NCI-H82 treated with DMSO at 0.1 percent for 48 hours (cell line): ENCODE measurements at regions not wholly inside any gene's neighbourhood (a gene's known extent, or its start where the extent isn't known, plus 50 kb on each side); places are given as distances from the start of the nearest gene placed in this dataset.
A peak's percentile ranks its signal among the peaks of the same experiment; 100 is the strongest.

Source experiments
- DNase-seq: peaks from one replicate; lab custom pipeline; 2025; ENCODE audit not compliant: unreplicated experiment; lab: John Stamatoyannopoulos, UW

DNA sequence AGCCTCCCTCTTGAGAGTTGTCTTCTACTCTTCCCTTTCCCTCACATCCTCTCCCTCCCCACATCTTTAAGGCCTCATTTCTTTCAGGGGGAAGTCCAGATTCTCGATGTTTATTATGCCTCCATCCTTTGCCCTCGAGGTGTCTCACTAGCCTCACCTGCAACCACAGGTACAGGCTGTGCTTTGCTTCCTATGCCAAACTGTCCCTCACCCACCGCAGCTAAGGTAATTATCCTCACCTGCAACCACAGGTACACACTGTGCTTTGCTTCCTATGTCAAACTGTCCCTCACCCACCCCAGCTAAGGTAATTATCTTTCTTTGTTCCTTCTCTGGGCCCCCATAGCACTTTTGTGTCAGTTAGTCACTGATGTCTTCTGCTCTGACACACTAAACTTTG, 328.1 kb upstream of the SNX7 start:
- no peak for DNase-seq

DNA sequence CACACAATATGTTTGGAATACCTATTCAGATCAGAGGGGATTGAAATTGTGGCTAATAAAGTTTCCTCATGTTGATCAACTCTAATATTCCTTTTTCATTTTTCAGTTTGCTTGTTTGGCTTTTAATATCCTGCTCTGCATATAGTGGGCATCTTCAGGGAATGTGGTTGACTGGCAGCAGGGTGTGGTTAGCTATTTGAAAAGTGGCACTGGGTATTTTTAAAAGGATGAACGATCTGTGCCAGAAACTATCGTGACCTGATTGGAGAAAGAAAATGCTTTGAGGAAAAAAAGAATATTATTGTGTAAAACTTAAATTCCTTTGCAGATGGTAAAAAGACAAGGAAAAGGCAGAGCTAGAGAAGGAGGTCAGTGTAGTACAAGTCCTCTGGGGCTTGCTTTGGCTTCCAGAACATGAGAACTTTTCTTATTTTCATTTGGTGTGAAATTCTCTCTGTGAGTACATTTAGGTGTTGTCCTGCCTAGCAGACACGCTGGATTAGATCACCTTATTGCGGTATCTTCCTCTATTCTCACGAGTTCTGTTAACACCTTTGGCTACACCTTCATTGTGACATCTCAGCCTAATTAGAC, 329.7 kb upstream of the SNX7 start:
- no peak for DNase-seq

DNA sequence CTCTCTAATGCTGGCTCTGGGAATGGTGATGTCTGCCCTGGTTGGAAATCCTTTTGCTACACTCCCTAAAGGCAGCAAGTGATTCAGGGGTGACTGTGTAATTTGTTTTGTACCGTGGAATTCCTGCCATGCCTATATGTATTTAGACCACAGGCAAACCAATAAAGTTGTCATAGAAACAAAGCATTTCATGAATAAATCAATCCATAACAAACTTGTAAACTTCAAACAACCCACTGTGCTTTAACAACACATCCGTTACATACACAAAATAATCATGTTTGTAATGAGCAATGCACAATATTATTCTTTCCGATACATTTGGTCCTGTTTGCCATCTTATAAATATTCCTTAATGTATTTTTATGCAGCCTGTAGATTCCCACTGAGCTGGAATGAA, 330.3 kb upstream of the SNX7 start:
- no peak for DNase-seq

DNA sequence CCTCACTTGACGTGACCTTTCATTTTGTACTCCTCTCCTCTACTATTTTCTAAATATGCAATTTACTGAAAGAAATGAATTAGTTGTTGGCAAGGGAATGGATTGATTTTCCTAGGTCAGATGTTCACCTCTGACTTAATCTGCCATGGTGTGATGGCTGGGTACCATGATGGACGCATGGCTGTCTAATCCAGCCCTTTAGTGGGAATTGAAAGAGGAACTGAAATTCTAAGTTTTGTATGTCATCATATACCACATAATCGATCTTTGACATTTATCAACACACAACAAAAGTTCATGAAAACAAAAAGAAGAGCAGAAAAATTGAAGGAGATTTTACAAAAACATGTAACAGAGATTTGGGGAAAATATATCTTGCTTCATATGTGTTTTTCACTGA, 331.3 kb upstream of the SNX7 start:
- no peak for DNase-seq

DNA sequence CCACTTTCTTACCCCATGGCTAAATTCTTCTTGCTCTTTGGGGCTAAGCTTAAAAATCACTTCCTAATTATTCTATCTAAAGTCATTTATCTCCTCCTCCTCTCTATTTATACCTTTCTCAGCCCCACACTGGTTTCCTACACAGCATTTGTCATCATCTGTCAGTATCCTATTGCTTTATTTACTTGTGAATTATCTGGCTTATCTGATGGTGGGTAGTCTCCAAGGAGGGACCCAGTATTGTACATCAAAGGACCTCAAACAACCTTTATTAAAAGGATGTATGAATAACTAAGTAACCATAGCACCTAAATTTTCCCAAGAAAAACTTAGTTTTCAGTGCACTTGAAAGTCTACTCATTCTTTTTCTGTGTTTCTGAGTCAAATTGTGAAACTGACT, 332.7 kb upstream of the SNX7 start:
- DNase-seq: no peak

DNA sequence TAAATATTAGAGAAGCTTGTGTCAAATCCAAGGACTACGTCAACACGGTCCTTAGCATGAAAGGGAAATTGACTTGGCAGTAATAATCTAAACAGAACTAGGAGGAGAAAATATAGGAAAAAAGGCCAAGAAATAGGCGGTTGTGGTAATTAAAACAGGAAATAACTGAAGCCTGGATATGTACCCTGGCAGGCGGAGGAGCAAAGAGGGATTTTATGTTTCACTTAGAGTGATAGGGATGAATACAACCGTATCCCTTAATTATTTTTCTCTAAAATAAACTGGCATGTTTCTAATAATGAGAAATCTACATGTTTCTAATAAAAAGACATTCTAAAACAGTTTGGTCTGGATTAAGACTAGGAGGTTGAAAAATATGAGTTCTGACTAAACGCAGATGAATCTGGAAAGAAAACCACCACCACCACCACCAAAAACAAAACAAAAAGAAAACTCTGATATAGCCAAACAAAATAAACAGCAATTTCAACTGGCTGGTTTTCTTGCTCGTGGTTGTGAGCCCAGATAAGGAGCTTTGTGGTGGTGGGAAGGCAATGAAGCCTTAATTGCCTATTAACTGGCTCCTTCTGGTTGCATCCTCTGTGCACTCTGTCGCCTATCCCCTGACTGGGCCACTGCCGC, 334.2 kb upstream of the SNX7 start:
- DNase-seq: peak; percentile 89

DNA sequence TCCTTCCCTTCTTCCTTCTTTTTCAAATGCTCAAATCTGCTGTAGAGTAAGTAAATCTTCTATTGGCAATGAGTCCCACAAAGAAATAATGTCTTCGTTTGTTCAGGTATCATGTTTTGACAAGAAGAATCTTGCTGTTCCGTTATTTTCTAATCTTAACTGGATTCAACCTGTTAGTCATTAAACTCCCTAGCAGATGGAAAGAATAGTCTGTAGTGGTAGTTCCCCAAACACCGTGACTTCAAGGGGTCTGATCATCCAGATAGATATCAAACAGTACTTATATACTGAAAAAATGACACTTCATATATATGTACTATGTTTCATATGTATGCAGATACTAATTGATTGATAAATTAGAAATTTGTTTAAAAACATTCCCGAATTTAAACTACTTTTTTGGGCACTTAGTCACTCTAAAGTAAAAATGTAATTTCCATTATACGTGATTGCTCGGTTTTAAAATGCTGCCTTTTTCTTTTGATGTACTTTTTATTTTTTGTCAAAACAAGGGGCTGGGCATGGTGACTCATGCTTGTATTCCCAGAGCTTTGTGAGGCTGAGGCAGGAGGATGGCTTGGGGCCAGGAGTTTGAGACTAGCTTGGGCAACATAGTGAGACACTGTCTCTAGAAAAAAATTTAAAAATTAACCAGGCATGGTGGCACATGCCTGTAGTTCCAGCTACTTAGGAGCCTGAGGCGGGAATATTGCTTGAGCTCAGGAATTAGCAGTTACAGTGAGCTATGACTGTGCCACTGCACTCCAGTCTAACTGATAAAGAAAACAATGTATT, 335.7 kb upstream of the SNX7 start:
- no peak for DNase-seq

DNA sequence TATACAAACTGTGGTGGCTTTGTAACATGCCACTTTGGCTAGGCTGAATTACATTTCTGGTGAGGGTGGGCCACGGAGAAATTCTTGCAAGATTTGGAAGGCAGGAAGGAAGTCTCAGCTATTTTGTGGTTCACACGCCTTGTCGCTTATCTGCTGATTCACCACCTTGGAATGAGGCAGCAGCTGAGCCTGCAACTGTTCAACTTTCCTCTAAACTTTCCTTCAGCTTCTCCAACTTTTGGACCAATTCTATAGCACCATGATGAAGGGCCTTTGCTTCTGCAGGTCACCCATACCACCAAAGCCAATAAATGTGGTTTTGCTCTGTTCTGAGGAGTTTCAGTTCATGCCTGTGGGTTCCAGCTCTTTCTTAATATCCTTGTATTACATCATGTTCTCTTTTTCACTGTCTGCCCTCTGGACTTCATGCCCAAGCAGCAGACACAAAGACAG, 337.6 kb upstream of the SNX7 start:
- DNase-seq: no peak

DNA sequence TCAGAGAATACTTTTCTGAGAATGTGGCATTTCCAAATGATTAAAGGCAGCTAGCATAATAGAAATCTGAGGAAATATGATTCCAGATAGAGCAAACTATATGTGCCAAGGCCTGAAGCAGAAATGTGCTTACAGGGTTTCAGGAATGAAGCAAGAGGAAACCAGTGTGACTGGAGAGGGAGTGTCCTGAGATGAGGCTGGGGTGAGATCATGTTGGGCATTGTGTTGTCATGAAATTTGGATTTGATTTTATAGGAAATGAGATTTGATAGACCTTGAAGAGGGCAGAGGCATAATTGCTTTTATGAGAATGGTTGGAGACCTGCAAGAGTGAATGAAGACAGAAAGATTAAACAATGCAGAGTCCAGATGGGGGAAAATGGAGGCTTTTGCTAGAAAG, 338.1 kb upstream of the SNX7 start:
- no peak for DNase-seq

DNA sequence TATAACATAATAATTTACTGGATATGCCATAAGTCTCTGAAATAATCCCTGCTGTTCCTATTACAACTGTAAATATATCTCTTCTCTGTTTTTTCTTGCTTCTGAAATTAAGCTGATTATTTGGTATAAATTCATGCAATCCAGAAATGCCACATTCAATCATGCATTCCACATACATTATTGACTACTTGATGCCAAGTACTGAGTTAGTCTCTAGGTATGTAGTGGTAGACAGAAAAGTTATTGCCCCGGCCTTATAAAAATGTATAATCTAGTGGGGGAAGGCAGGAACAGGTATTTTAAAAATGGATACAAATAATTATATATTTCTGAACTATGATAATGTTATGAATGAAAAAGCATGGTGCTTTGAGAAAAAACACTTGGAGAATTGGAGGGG, 338.6 kb upstream of the SNX7 start:
- no peak for DNase-seq

DNA sequence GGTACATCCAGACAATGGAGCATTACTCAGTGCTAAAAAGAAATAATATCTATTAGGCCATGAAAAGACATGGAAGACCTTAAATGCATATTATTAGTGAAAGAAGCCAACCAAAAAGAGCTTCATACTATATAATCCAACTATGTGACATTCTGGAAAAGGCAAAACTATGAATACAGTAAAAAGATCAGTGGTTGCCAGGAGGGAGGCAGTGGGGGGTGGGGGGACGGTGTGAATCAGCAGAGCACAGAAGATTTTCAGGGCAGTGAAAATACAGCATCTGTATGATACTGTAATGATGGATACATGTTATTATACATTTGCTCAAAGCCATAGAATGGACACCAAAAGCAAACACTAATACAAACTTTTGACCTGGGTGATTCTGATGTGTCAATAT, 339.4 kb upstream of the SNX7 start:
- no peak for DNase-seq

DNA sequence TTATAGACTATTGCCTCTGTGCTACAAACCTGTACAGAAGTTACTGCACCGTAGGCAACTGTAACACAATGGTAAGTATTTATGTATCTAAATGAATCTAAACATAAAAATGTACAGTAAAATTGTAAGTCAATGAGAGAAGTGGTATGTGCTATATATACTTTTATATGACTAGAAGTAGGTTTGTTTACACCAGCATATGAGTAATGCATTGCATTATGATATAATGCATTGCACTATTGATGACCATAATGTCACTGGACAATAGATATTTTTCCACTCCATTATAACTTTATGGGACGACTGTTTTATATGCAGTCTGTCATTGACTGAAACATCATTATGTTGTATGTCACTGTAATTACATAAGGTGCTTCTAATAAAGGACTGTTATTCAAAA, 340.3 kb upstream of the SNX7 start:
- DNase-seq: no peak

DNA sequence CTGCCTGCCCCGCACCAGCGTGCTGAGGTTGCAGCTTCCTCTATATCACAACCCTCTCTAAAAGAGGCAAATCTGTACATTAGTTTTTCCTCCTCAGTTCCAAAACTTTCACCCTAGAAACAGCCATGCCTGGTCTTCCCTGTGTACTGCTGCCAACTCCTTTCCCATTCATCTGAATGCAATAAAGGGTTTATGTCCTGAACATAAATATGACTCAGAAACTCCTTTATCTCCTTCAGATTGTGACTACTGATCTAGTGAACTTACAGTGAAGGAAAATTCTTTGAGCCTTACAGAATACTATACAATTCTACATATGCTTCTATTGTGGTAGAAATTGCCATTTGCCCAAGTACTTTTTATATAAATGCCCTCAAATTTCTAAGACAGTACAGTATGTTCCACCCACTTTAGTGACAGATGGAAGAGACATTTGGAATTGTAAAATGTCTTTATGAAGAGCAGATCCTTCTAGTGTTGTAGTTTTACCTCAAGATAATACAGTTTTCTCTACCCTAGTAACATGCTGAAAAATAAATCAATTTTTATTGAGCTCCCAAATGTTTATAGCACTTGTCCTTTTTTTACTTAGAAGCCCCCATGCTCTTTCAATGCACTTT, 345.1 kb upstream of the SNX7 start:
- no peak for DNase-seq

DNA sequence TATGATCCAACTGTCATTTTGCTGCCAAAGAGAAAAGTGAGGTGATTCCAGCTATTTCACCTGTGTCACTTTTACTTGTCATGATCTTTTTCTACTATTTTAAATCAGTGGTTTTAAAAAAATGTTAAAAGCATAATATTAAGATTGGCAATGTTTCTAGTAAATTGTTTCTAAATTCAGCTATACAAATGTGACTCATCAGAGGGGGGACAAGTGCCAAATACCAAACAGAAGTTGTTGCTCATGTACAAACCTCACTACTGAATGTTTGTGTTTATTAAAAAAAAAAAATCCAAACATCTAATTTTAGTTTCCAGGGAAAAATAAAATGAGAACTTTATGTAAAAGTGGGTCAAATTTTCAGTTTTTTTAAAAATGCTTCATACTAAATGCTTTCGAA, 346.2 kb upstream of the SNX7 start:
- DNase-seq: no peak

DNA sequence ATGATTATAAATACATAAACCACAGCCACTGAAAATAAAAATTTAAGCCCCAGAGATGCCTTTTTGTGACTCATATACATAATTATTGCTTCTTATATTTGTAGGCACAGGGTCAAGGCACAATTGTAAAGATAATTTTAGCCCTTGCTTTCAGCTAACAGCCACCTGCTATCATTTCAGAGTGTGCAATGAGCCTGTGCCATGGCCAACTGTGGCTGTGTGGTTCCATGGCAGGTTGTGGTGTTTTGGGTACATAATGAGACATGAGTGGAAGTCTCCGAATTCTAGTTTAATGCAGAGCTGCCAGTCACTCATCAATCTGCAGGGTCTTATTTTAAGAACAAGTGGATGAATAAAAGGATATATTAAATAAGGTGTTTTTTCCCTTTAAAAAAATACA, 346.9 kb upstream of the SNX7 start:
- DNase-seq: no peak

DNA sequence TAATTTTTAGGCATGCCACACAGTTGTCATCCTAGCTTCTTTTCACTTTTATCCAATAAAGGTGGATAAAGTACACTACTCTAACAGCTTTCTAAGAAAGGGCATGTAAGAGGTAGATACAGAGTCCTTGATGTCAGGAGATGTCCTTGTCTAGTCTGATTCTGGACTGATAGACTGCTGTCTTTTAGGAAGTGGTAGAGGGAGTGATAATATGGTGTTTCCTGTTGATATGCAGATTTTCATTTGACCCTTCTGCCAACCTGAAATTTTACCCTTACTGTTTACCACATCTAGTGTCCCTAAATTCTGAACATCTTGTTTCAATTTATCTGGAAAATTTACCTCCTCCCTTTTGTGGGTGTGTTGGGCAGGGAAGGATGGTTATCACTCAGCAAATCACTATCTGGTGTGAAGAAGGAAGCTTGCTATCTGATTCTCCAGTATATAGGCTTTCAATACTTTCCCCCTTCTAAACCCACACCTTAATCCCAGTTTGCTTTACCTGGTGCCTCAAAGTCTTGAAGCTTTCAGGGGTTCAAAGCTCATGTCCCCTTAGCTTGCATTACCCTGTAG, 354.9 kb upstream of the SNX7 start:
- no peak for DNase-seq

DNA sequence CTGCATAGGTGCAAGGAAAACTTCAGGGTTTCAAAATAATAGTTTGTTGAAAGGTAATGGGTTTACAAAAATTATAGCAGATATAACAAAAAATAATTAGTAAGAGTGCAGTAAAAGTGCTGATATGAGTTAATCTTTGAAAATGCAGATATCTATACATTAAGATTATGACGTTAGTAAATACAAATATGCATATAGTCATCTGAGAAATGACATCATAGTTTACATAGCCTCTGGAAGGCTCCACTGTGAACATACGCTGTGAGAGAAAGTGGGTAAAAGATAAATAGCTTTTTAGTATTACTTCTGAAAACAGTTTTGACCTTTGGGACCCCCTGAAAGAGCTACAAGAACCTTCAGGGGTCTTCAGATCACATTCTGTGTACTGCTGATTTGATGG, 356.2 kb upstream of the SNX7 start:
- no peak for DNase-seq

DNA sequence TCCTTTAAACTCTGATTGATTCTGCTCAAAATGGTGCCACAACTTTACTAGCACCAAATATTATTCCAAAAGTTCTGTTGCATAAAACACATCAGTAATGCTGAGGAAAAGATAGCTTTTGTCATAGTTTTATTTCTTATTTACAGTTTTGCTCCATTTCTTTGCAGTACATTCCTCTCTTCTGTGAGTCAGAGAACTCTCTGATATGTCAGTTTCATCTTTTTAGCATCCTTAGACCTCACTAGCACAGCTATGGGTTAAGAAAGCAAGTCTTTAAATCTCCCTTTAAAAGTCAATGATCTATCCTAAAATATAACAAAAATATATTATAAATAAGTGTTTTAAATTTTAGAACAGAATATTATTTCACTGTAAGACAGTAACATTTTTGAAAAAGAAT, 356.6 kb upstream of the SNX7 start:
- DNase-seq: no peak

DNA sequence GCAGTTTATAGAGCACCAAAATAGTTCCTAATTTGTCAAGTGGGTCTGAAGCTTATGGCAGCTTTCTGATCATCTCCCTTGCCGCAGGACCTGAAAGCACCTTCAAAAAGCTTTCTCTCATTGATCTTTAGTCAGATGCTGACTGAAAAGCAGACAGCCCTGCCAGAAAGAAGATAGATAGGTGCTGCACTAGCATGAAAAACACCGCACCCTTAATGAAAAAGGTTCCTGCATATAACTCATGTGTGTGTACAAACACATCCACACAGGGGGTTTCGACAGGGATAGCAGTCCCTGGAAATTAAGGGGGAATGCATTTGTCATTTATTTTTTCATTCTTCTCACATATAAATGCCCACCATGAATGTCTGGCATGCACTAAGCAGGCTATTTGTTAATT, 361.7 kb upstream of the SNX7 start:
- DNase-seq: no peak

DNA sequence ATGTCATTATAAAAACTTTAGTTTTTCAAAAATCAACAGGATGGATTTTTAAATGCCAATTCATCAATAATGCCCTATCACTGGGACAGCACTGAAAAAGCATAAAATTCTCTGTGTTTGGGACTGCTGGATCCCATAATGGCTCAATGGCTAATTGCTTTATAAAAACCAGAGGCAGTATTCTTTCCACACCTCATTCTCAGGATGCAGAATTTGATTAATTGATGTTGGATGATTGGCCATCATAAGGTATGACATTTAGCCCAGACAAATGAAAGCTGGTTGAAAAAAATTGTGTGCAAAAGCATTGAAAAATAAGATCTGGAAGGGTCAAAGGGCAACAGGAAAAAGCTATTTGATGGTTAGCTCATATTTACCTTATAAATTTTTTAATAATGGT, 362.2 kb upstream of the SNX7 start:
- no peak for DNase-seq

DNA sequence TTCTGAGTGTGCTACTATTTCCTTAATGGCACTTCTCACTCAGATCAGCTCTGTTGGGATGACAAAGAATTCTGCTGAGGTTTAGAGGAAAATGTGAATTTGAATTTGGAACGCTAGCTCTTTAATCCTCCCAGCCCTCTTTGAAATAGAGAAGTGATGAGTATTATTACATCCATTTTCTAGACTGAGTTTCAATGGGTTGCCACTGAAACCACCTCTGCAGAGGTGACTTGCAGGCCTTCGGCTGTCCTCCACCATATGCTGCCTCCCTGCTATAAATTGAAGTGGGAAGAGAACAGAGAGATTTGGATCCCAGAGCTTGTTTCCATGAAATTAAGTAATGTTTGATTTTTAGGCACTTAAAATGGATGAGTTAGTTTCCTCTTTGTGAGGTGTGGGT, 363.2 kb upstream of the SNX7 start:
- DNase-seq: no peak

DNA sequence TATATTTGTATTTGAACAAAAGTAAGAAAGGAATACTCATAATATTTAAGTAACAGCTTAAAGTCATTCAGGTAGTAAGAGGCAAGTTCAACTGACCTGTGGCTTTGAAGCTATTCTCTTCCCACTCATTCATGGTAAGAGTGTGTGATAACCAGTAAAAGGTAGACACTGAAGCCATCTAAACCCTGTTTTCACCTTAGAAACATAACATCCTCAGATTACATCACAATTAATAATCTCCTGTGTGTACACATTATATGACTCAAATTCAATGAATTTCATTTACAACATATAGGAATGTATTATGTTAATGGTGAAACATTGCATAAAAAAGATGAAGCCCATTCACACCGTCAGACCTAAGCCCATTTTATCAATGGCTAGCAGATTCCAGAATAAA, 364.8 kb upstream of the SNX7 start:
- DNase-seq: no peak
